ENCODE measurements at regions not wholly inside any gene's neighbourhood (a gene's known extent, or its start where the extent isn't known, plus 50 kb on each side); places are given as distances from the start of the nearest gene placed in this dataset.

GRCh38 chr4:162912482-162912881, 254.2 kb downstream of the NAF1 start:
- Histone ChIP-seq H3K27ac (ENCODE audit: poor library complexity, severe bottlenecking) (no peak overlapping the region), H3K9me3 (ENCODE audit: severe bottlenecking) (no peaks in the 10 kb centered on the region), H3K4me1 (ENCODE audit: insufficient read depth, poor library complexity, severe bottlenecking) (no peaks in the 10 kb centered on the region), H3K27me3 (ENCODE audit: insufficient read depth, poor library complexity, severe bottlenecking) (no peaks in the 10 kb centered on the region), H3K36me3 (ENCODE audit: low read depth) (no peaks in the 10 kb centered on the region), H3K4me3 (ENCODE audit: severe bottlenecking) (no peak overlapping the region)
- no peak for TF ChIP-seq CTCF (IDR thresholded peaks at IDR 0.05; ENCODE audit: poor library complexity, severe bottlenecking)
- DNase-seq (ENCODE audit: low spot score), result no peak
- ATAC-seq (ENCODE audit: low read depth), result no peak

- Histone ChIP-seq H3K36me3 (ENCODE audit: low read depth) (no peaks in the 10 kb centered on the region), H3K4me1 (ENCODE audit: insufficient read depth, poor library complexity, severe bottlenecking) (no peaks in the 10 kb centered on the region), H3K27ac (ENCODE audit: poor library complexity, severe bottlenecking) (no peak overlapping the region), H3K27me3 (ENCODE audit: insufficient read depth, poor library complexity, severe bottlenecking) (no peaks in the 10 kb centered on the region), H3K4me3 (ENCODE audit: severe bottlenecking) (no peak overlapping the region), H3K9me3 (ENCODE audit: severe bottlenecking) (no peaks in the 10 kb centered on the region)
- ATAC-seq (ENCODE audit: low read depth) (no peak), DNase-seq (ENCODE audit: low spot score) (no peak)
- no peak for TF ChIP-seq CTCF (IDR thresholded peaks at IDR 0.05; ENCODE audit: poor library complexity, severe bottlenecking)
These were observed 255.3 kb downstream of the NAF1 start for GRCh38 chr4:162911349-162911748.

- TF ChIP-seq CTCF (IDR thresholded peaks at IDR 0.05; ENCODE audit: poor library complexity, severe bottlenecking), result no peak
- no peak overlapping the region for H3K4me3 ChIP-seq (ENCODE audit: severe bottlenecking)
- no peak for ATAC-seq (ENCODE audit: low read depth)
- H3K9me3 ChIP-seq (ENCODE audit: severe bottlenecking), result no peaks in the 10 kb centered on the region
- no peak overlapping the region for H3K27ac ChIP-seq (ENCODE audit: poor library complexity, severe bottlenecking)
- no peaks in the 10 kb centered on the region for H3K36me3 ChIP-seq (ENCODE audit: low read depth)
- H3K27me3 ChIP-seq (ENCODE audit: insufficient read depth, poor library complexity, severe bottlenecking), result no peaks in the 10 kb centered on the region
- H3K4me1 ChIP-seq (ENCODE audit: insufficient read depth, poor library complexity, severe bottlenecking), result no peaks in the 10 kb centered on the region
- DNase-seq (ENCODE audit: low spot score), result no peak
These were observed 256.7 kb downstream of the NAF1 start for GRCh38 chr4:162909952-162910351.

- no peak for TF ChIP-seq CTCF (IDR thresholded peaks at IDR 0.05; ENCODE audit: poor library complexity, severe bottlenecking)
- H3K36me3 ChIP-seq (ENCODE audit: low read depth), result no peaks in the 10 kb centered on the region
- H3K27me3 ChIP-seq (ENCODE audit: insufficient read depth, poor library complexity, severe bottlenecking), result no peaks in the 10 kb centered on the region
- H3K4me1 ChIP-seq (ENCODE audit: insufficient read depth, poor library complexity, severe bottlenecking), result no peaks in the 10 kb centered on the region
- no peak overlapping the region for H3K27ac ChIP-seq (ENCODE audit: poor library complexity, severe bottlenecking)
- H3K4me3 ChIP-seq (ENCODE audit: severe bottlenecking), result no peak overlapping the region
- no peaks in the 10 kb centered on the region for H3K9me3 ChIP-seq (ENCODE audit: severe bottlenecking)
- ATAC-seq (ENCODE audit: low read depth) (no peak), DNase-seq (ENCODE audit: low spot score) (no peak)
These were observed 272.3 kb downstream of the NAF1 start for GRCh38 chr4:162894387-162894786.

GRCh38 chr4:162891788-162892707, 274.6 kb downstream of the NAF1 start:
- no peak for ATAC-seq (ENCODE audit: low read depth)
- H3K27ac ChIP-seq (ENCODE audit: poor library complexity, severe bottlenecking), result no peak overlapping the region

More at GRCh38 chr4:162891788-162892707, 274.6 kb downstream of the NAF1 start:
- H3K4me3 ChIP-seq (ENCODE audit: severe bottlenecking), result no peak overlapping the region
- TF ChIP-seq CTCF (IDR thresholded peaks at IDR 0.05; ENCODE audit: poor library complexity, severe bottlenecking), result no peak
- H3K4me1 ChIP-seq (ENCODE audit: insufficient read depth, poor library complexity, severe bottlenecking), result no peaks in the 10 kb centered on the region
- no peak for DNase-seq (ENCODE audit: low spot score)
- H3K27me3 ChIP-seq (ENCODE audit: insufficient read depth, poor library complexity, severe bottlenecking), result no peaks in the 10 kb centered on the region
- no peaks in the 10 kb centered on the region for H3K36me3 ChIP-seq (ENCODE audit: low read depth)
- H3K9me3 ChIP-seq (ENCODE audit: severe bottlenecking), result no peaks in the 10 kb centered on the region

Measured in RWPE2 (cell line).